ENCODE measurements at regions not wholly inside any gene's neighbourhood (a gene's known extent, or its start where the extent isn't known, plus 50 kb on each side); places are given as distances from the start of the nearest gene placed in this dataset.
"Not testable (repeated sequence)": the region's sequence is repeated elsewhere in the genome, so short reads cannot be mapped to it uniquely, and the experiment has no call there.

DNA sequence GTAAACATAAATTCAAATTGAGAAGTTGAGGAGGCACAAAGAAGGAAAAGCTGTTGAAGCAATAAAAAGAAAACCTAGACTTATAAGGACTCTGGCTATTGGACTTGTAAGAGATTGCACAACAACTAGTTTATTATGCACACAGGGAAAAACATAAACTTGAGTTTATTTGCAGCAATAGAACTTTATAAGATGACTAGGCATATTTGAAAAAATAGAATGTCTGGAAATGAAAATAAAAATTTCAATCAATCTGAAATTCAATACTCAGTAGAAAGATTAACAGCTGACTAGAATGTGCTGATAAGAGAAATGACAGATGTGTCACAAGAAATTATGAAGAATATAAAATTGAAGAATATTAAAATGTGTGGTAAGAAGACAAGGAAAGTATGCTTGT is 505.4 kb upstream of the ZP4 start:
- no peak for FAIRE-seq
- no peak for DNase-seq (ENCODE audit: low spot score)

DNA sequence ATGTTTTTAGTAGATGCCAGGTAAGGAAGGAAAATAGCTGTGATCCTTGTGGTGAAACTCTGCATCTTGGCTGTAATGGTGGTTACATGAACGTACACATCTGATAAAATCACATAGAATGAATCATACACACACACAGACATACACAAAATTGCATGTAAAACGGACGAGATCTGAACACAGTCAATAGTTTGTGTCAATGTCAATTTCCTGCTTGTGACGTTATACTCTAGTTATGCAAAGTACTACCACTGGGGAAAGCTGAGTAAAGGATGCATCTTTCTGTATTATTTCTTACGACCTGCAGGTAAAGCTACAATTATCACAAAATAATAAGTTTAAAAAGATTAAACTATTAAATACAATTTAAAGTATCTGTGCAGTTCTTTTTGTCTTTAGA is 493.7 kb upstream of the ZP4 start:
- FAIRE-seq, result no peak
- DNase-seq (ENCODE audit: low spot score), result no peak

DNA sequence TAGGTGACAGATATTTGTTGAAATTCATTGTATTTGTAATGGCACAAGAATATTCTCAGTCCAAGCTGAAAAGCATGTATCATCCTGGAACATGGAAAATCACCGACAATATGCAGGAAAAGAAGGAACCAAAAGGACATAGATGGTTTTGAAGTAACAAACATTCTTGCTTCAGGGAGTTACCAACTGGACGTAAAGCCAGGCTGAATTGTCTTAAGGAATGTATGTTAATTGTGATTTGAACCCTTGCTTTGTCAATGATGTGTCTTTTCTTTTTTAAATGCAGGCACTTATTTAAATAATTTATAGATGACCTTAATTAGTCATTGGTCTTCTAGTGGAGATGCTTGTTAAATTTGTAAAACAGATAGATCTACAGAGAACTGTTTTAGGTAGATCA is 489.4 kb upstream of the ZP4 start:
- FAIRE-seq (no peak), DNase-seq (ENCODE audit: low spot score) (no peak)

DNA sequence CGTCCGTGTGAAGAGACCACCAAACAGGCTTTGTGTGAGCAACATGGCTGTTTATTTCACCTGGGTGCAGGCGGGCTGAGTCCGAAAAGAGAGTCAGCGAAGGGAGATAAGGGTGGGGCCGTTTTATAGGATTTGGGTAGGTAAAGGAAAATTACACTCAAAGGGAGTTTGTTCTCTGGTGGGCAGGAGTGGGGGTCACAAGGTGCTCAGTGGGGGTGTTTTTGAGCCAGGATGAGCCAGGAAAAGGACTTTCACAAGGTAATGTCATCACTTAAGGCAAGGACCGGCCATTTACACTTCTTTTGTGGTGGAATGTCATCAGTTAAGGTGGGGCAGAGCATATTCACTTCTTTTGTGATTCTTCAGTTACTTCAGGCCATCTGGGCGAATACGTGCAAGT is 488.7 kb upstream of the ZP4 start:
- not testable (repeated sequence) for FAIRE-seq; DNase-seq (ENCODE audit: low spot score)

DNA sequence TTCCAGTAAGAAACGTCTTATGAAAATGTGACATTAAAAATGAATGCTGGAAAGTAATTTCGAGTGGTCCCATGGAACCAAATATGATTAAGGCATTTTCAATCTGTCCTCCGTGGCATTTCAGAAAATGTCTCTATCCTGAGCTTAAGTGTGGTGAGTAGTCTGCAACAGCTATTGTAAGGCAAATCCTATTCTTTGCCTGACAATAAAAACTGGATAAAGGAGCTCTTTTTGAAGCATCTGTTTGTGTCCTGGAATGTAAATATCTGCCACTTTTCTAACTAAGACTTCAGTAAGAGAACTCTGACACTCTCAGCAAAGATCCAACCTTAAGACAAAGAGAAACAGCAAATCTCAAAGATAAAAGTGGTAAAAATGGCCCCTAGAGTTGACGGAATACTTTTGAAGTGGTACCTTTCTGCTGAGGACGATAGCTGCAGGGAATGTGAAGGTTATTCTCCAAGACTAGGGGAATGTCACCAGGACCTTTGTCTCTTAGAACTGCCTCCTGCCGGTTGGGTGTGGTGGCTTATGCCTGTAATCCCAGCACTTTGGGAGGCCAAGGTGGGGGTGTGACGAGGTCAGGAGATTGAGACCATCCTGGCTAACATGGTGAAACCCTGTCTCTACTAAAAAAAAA is 486.7 kb upstream of the ZP4 start:
- no peak for DNase-seq (ENCODE audit: low spot score)
- no peak for FAIRE-seq

DNA sequence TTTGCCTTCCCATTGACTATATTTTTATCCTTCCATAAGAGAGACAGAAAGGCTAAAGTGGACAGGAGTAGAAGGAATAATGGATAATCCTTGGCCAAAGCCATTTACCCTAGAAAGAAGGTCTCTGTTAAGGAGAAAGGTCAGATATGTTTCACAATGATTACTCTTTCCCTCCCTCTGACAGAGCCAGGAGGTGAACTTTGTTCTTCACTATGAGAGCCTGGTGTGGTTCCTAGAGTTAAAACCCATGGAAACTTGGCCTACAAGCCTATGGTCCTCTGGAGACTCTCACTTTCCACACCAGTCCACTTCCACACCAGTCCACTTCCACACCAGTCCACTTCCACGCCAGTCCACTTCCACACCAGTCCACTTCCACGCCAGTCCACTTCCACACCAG is 479.9 kb upstream of the ZP4 start:
- FAIRE-seq, result no peak
- no peak for DNase-seq (ENCODE audit: low spot score)

DNA sequence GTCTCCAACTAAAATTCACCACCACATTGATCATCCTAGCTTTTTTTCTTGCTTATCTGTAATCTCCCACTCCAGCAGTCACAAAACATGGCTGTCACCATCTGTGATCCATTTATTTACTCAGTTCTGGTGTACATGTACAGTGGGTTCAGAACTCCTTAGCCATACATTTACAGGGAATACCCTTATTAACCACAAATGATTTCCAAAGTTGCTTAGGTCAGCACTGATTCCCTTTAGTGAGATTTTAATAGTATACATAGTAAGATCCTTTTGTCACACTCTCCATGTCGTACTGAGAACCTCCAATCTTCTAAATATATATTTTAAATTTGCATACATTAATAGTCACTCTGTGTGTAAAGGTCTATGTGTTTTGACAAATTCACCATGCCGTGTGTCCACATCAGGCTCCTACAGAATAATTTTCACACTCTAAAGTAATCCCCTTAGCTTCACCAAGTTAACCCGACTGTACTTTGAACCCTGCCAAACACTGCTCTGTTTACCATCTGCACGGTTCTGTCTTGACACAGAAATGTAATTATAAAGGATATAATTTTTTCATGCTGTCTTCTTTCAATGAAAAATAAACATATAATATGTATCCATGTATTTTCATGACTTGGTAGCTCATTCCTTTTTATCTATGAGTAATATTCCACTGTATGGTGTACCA is 473.6 kb upstream of the ZP4 start:
- DNase-seq (ENCODE audit: low spot score) (no peak), FAIRE-seq (no peak)

DNA sequence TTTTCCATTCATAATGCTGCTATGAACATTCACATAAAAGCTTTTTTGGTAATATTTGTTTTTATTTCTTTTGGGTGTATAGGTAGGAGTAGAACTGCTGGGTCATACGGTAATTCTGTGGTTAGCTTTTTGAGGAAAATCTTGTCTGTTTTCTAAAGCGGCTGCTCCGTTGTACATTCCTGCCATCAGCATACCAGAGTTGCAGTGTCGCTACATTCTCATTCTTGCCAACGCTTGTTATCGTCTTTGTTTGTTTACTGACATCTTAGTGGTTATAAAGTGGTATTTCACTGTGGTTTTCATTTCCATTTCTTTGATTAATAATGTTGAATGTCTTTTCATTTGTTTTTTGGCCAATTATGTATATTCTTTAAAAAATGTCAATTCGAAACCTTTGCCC is 469.8 kb upstream of the ZP4 start:
- DNase-seq (ENCODE audit: low spot score), result peak; percentile 9
- no peak for FAIRE-seq

DNA sequence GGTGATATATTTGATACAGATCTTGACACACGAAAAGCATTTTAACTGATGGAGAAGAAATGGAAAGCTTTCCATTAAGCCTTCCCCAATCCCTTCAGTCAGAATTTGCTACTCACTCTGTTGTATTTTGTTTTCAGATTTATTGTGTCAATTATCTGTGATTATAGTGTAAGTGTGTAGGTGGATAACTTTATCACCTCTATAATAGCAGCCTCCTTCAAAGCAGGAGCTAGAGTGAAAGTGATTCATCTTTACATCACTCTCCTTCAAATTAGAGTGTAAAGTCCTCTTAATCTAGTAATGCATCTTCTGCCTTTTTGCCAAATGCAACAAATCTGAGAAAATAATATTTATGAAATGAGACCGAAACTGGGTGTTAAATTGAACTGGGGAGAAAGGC is 459.7 kb upstream of the ZP4 start:
- DNase-seq (ENCODE audit: low spot score), result no peak
- no peak for FAIRE-seq

DNA sequence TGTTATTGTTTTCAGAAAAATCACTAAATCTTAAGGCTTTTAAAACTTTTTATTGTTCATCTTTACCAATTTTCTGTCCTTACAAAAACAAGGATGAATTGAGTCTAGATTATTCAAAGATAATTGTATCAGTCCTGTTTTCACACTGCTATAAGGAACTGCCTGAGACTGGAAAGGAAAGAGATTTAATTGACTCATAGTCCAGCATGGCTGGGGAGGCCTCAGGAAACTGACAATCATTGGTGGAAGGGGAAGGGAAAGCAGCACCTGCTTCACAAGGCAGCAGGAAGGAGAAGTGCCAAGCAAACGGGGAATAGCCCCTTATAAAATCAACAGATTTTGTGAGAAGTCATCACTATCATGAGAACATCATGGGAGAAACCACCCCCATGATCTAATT is 455.6 kb upstream of the ZP4 start:
- no peak for FAIRE-seq
- no peak for DNase-seq (ENCODE audit: low spot score)

DNA sequence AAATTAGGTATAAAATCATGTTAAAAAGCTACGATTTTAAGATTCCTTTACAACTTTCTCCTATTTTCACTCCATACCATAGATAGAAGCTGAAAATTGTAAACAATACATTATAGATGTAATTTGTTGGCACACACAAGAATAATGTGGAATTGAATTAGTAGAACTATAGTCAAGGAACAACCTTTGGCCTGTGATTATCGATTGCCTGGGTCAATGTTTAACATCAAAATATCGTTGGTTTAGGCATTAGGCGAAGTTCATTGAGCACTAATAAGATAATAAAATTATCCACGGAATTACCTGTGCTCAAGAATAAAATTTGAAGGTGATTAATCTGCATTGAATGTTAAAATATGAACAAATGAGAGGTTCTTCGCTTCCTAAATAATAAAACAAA is 455.1 kb upstream of the ZP4 start:
- DNase-seq (ENCODE audit: low spot score) (no peak), FAIRE-seq (no peak)

DNA sequence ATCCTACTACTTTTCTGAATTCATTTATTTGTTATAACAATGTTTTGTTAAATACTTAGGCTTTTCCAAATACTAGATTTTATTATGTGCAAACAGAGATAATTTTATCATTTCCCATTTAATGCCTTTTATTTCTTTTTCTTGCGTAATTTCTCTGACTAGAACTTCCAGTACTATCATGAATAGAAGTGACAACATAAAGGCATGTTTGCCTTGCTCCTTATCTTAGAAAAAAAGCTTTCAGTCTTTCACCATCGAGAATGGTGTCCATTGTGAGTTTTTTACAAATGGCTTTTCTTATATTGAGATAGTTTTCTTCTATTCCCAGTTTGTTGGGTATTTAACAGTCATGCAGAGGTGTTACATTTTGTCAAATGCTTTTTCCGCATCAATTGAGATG is 453.1 kb upstream of the ZP4 start:
- no peak for FAIRE-seq

DNA sequence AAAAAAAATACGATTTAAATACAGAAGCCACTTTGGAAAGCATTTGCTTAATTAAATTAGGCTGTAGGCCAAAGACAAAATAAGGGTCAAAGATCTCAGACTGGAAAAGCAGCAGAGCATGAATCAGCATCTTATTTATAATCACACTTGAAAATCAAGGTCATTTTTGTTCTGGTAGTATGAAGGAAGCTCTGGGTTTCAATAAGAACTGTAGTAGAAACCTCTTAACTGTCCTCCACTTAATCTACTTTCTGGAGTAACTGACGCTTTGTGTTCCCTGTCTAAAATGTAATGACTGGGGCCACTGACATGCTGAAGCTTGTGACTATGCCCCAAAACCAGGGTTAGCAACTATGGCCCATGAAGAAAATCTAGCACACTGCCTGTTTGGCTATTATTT is 450.7 kb upstream of the ZP4 start:
- DNase-seq (ENCODE audit: low spot score), result no peak
- FAIRE-seq, result no peak

More for the DNA sequence above, 453.1 kb upstream of the ZP4 start:
- DNase-seq (ENCODE audit: low spot score), result no peak

DNA sequence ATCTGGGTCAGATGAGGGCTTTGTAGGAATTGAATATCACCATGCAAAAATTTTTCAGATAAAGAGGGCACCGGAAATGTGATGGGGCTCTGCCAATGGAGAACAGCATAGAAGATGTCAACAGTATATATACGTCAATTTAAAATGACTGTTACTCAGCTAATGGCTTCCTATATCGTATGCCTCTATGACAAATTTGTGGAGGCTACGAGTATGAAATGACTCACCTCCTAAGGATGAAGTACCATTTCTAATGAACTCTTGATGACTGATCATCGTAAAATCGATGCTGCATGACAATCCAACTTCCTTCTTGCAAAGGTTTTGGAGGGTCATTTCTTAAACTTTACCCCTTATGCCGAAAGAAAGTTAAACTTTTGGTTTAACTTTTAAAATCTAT is 450.3 kb upstream of the ZP4 start:
- DNase-seq (ENCODE audit: low spot score), result no peak
- no peak for FAIRE-seq

DNA sequence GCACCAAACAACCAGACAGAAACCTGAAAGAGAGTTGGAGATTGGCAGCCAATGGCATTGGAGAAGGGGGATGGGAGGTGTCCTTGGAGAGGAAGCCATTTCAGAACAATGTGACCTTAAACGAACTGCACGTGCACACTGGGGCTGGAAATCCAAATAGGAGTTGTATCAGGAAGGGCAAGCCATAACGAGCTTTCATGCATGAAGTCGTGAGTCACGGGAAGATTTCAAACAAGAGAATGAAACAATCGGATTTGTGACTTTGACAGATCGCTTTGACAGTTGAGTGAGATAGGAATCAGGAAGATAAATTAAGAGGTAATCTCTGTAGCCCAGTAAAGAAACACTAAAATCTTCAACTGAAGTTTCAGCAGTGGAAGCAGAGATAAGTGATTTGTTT is 445.8 kb upstream of the ZP4 start:
- no peak for FAIRE-seq
- no peak for DNase-seq (ENCODE audit: low spot score)

DNA sequence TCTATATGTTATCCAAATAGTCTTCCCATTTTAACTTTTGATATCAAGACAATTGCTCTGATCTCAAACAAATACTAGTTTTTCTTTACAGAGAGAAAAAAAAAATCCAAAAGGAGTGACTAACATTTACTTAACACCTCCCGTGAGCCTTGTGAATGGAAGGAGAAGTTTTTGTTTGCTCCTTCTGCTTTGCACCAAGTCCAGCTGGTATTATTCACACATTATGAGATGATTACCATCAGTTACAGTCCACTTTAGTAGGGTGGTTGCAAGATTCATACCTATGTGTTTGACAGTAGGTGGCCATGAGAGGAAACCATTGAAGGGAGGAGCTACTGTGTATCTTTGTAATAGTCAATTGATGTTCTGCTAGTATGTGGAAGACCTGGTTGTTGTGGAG is 443.4 kb upstream of the ZP4 start:
- DNase-seq (ENCODE audit: low spot score) (no peak), FAIRE-seq (no peak)

DNA sequence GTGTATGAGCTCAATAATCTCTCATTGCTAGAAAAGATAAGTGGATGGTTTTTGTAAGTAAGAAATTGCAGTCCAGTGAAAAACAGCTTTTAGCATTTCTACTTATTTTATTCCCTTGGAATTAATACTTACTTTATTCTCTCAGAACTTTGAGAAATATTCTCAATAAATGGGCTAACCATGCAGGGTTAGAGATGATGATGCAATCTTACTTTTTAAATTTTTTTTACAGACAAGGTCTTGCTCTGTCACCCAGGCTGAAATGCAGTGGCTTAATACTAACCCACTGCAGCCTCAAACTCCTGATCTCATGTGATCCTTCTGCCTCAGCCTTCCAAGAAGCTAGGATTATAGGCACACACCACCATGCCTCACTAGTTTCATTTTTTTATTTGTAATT is 440.8 kb upstream of the ZP4 start:
- FAIRE-seq, result no peak
- DNase-seq (ENCODE audit: low spot score), result no peak

DNA sequence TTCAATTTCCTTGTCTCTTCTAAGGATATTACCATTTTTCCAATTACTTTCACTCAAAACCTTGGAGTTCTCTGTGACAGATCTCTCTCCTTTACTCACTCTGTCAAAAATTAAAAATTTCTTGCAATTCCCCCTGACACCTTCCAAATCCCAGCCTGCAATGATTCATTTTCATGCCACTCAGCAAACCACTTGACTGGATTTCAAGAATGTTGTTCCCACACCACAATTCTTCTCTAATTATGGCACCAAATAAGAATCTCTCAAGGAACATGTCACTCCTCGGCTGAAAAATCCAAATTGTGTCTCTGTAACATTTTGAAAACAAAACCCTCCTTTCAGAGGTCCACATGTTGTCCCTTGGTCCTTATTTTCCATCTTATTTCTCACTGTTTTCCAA is 438.9 kb upstream of the ZP4 start:
- FAIRE-seq (no peak), DNase-seq (ENCODE audit: low spot score) (peak; percentile 10)

DNA sequence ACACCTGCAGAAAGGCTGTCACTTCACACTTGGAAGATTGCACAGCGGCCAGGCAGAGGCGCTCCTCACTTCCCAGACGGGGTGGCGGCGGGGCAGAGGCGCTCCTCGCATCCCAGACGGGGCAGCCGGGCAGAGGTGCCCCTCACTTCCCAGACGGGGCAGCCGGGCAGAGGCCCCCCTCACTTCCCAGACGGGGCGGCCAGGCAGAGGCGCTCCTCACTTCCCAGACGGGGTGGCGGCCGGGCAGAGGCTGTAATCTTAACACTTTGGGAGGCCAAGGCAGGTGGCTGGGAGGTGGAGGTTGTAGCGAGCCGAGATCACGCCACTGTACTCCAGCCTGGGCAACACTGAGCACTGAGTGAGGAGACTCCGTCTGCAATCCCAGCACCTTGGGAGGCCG is 436.3 kb upstream of the ZP4 start:
- not testable (repeated sequence) for FAIRE-seq; DNase-seq (ENCODE audit: low spot score)

DNA sequence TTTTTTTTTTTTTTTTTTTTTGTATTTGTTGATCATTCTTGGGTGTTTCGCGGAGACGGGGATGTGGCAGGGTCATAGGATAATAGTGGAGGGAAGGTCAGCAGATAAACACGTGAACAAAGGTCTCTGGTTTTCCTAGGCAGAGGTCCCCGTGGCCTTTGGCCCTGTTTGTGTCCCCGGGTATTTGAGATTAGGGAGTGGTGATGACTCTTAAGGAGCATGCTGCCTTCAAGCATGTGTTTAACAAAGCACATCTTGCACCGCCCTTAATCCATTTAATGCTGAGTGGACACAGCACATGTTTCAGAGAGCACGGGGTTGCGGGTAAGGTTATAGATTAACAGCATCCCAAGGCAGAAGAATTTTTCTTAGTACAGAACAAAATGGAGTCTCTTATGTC is 435.8 kb upstream of the ZP4 start:
- DNase-seq (ENCODE audit: low spot score); FAIRE-seq: not testable (repeated sequence)

DNA sequence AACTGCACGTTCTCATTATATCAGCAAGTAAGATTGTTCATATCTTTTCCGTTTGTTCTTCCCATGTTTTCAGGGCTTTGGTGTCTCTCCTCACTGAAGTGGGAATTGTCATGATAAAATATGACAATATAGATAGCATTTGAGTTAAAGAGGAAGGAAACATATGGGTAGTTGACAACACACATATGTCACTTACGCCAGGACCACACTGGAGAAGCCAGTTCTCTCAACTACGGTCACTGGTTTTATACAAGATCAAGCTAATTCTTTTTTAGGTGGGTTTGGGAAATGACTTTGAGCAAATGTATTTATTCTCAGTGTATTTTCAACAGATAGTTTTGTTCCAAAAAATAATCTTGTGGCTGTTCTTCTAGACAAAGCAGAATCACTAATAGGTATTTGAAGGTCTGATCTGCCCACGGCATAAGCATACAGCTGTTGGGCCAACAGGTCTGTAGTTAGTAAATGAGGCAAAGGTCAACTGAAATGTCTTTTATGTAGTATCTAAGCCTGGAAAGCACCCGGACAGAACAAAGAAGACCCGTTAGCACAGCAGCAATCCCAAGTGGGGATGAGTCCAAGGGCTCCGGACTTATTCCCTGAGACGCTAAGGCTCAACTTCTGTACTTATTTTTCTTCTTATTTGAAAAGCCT is 433.6 kb upstream of the ZP4 start:
- FAIRE-seq (no peak), DNase-seq (ENCODE audit: low spot score) (no peak)

DNA sequence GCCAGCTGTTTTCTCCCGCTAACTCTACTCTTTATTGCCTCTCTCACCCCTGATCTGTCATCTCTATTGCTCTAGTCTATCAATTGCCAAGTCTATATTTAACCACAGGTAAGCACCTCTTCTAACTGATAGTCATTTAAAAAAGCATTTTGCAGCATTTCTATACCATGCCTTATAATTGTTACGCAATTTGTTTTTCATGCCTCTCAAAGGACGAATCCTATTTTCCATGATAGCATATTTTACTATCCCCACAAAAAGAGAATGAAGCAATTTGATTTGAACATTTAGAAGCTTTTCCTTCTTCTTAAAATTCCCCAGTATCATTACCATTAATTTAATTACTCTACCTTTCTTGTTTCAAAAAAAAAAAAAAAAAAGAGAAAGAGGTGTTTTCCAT is 432.8 kb upstream of the ZP4 start:
- DNase-seq (ENCODE audit: low spot score) (no peak), FAIRE-seq (no peak)

DNA sequence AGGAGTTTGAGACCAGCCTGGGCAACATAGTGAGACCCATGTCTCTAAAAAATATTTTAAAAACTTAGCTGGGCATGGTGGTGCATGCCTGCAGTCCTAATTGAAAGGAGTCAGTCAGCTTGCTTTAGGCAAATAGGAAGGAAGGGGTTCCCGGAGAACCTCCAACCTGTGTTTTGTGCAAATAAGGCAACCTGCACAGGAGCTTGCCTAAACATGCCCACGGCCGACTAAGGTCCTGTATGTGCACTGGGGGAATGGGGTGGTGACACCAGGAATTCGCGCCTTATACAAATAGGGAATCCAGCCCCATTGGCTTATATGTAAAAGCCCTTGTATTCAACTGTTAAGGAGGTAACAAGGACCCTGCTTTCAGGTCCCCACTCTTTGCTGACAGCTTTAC is 429.2 kb upstream of the ZP4 start:
- DNase-seq (ENCODE audit: low spot score) (no peak), FAIRE-seq (no peak)
